MM.1S (cell line): ENCODE measurements at regions not wholly inside any gene's neighbourhood (a gene's known extent, or its start where the extent isn't known, plus 50 kb on each side); places are given as distances from the start of the nearest gene placed in this dataset.

Source experiments
- DNase-seq: peaks from one replicate; pipeline ENCODE4 v3.0.0-alpha.2; 2015
- H2AFZ ChIP-seq: fragments of 300-600 bp; sonication (generic); 2 replicates; pipeline ENCODE4 v1.6.0; 2016; ENCODE audit warnings: antibody characterized with exemption, low read length
- H3F3A ChIP-seq: fragments of 300-600 bp; sonication (generic); 2 replicates; pipeline ENCODE4 v1.6.1; 2016; ENCODE audit warnings: mild to moderate bottlenecking, antibody characterized with exemption, low read length, moderate library complexity, mixed read lengths; ENCODE audit not compliant: insufficient read depth
- H3K27ac ChIP-seq: fragments of 300-600 bp; sonication (generic); 2 replicates; pipeline ENCODE4 v1.5.1; 2016; ENCODE audit warnings: mild to moderate bottlenecking, low read length
- H3K27me3 ChIP-seq: fragments of 300-600 bp; sonication (generic); replicated peaks from 2 replicates; pipeline ENCODE4 v1.6.0; 2016; ENCODE audit warnings: low read length; ENCODE audit not compliant: insufficient read depth
- H3K36me3 ChIP-seq: fragments of 300-600 bp; sonication (generic); replicated peaks from 2 replicates; pipeline ENCODE4 v1.6.1; 2016; ENCODE audit warnings: mild to moderate bottlenecking, low read length, mixed read lengths; ENCODE audit not compliant: insufficient read depth
- H3K4me1 ChIP-seq: fragments of 300-600 bp; sonication (generic); 2 replicates; pipeline ENCODE4 v1.6.1; 2016; ENCODE audit warnings: low read length, mixed read lengths
- H3K4me2 ChIP-seq: fragments of 300-600 bp; sonication (generic); 2 replicates; pipeline ENCODE4 v1.6.0; 2016; ENCODE audit warnings: low read depth, low read length
- H3K4me3 ChIP-seq: fragments of 300-600 bp; sonication (generic); 2 replicates; pipeline ENCODE4 v1.5.1; 2016; ENCODE audit warnings: low read length, mixed read lengths
- H3K79me2 ChIP-seq: fragments of 300-600 bp; sonication (generic); 2 replicates; pipeline ENCODE4 v1.6.1; 2016; ENCODE audit warnings: mixed run types, low read length, mixed read lengths
- H3K9ac ChIP-seq: fragments of 300-600 bp; sonication (generic); 2 replicates; pipeline ENCODE4 v1.6.1; 2016; ENCODE audit warnings: low read length, mixed read lengths
- H3K9me2 ChIP-seq: fragments of 300-600 bp; sonication (generic); replicated peaks from 2 replicates; pipeline ENCODE4 v1.6.1; 2016; ENCODE audit warnings: mild to moderate bottlenecking, low read length, mixed read lengths; ENCODE audit not compliant: insufficient read depth
- H3K9me3 ChIP-seq: fragments of 300-600 bp; sonication (generic); replicated peaks from 2 replicates; pipeline ENCODE4 v1.6.1; 2016; ENCODE audit warnings: mild to moderate bottlenecking, low read length, mixed read lengths; ENCODE audit not compliant: insufficient read depth
- H4K20me1 ChIP-seq: fragments of 300-600 bp; sonication (generic); 2 replicates; pipeline ENCODE4 v1.6.1; 2016; ENCODE audit warnings: mild to moderate bottlenecking, low read length, moderate library complexity, mixed read lengths; ENCODE audit not compliant: insufficient read depth
- EZH2 ChIP-seq: fragments of 300-600 bp; sonication (generic); optimal IDR thresholded peaks from 2 replicates; pipeline ENCODE3; 2017; ENCODE audit warnings: low read depth, mild to moderate bottlenecking, antibody characterized with exemption, low read length, mixed read lengths
- EZH2phosphoT487 ChIP-seq: fragments of 300-600 bp; sonication (generic); IDR thresholded peaks from 2 replicates; pipeline ENCODE4 v1.6.1; 2018; ENCODE audit warnings: antibody characterized with exemption, low read length
- TF ChIP-seq, protein P1 (sequence below): fragments of 300-600 bp; sonication (generic); IDR thresholded peaks from 2 replicates; pipeline ENCODE4 v1.5.1; 2016; ENCODE audit warnings: antibody characterized with exemption, low read length, mixed read lengths

DNA sequence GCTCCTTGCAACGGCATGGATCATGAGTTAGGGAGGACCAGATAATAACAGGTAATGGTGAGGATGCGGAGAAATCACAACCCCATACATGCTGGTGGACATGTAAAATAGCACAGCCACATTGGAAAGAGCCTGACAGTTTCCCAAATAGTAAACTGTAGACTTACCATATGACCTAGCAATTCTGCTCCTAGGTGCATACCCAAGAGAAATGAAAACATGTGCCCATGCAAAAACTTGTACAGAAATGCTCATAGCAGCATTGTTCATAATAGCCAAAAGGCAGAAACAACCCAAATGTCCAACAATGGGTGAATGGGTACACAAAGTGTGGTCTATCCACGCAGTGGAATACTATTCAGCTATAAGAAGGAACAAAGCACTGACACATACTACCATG, 97.5 kb upstream of the VRK1 start:
- H4K20me1 ChIP-seq, result no peaks in the 10 kb centered on the region
- H3F3A ChIP-seq, result no peaks in the 10 kb centered on the region
- H3K4me1 ChIP-seq, result no peaks in the 10 kb centered on the region
- no peak overlapping the region for H3K4me3 ChIP-seq
- no peaks in the 10 kb centered on the region for H3K27me3 ChIP-seq
- H2AFZ ChIP-seq, result no peak overlapping the region
- H3K79me2 ChIP-seq, result no peaks in the 10 kb centered on the region
- no peak for DNase-seq
- H3K9me2 ChIP-seq, result no peaks in the 10 kb centered on the region
- no peak overlapping the region for H3K9ac ChIP-seq
- H3K9me3 ChIP-seq, result no peaks in the 10 kb centered on the region
- H3K27ac ChIP-seq, result no peak overlapping the region
- TF ChIP-seq EZH2phosphoT487 (no peak), EZH2 (no peak)
- TF ChIP-seq, protein P1, sequence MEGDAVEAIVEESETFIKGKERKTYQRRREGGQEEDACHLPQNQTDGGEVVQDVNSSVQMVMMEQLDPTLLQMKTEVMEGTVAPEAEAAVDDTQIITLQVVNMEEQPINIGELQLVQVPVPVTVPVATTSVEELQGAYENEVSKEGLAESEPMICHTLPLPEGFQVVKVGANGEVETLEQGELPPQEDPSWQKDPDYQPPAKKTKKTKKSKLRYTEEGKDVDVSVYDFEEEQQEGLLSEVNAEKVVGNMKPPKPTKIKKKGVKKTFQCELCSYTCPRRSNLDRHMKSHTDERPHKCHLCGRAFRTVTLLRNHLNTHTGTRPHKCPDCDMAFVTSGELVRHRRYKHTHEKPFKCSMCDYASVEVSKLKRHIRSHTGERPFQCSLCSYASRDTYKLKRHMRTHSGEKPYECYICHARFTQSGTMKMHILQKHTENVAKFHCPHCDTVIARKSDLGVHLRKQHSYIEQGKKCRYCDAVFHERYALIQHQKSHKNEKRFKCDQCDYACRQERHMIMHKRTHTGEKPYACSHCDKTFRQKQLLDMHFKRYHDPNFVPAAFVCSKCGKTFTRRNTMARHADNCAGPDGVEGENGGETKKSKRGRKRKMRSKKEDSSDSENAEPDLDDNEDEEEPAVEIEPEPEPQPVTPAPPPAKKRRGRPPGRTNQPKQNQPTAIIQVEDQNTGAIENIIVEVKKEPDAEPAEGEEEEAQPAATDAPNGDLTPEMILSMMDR, result no peak
- no peak overlapping the region for H3K4me2 ChIP-seq
- H3K36me3 ChIP-seq, result no peaks in the 10 kb centered on the region

- H3K27ac ChIP-seq, result no peak overlapping the region
- H3K36me3 ChIP-seq, result no peaks in the 10 kb centered on the region
- H2AFZ ChIP-seq, result no peak overlapping the region
These were observed 94.4 kb upstream of the VRK1 start for GRCh38 chr14:96702831-96703230.

DNA sequence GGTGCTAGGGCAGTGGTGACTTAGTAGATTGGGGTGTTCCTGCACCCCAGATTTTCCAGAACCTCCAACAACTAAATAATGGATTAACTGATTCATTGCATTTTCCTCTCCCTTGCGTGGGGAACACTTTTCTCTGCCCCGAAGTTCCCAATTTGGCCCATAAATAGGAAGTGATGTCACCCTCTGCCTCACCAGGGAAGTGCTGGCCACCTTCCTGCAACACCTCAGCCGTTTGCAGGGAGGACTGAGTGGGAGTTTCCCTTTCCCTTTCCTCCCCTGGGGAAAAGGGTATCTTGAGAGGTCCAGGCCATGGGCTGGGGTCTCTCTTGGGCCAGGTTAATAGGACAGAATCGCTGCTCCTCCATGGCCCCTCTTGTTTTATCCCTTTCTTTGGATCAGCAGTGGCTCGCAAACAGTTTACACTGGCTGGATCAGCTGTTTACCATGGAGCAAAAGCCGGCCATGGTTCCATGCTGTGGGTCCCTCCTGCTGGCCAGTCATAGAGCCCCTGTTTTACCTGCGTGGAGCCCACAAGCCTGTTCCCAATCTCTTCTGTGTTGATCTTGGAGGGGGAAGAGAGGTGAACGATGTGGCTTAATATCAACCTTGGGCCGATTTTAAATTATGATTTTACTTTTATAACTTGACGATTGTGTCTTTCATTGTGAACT, 91.6 kb upstream of the VRK1 start:
- TF ChIP-seq EZH2 (no peak), EZH2phosphoT487 (no peak)
- TF ChIP-seq, protein P1, result no peak
- Histone ChIP-seq H2AFZ (no peak overlapping the region), H3K4me3 (no peak overlapping the region), H4K20me1 (no peaks in the 10 kb centered on the region), H3K4me2 (no peak overlapping the region), H3F3A (no peaks in the 10 kb centered on the region), H3K27me3 (no peaks in the 10 kb centered on the region), H3K79me2 (no peaks in the 10 kb centered on the region), H3K27ac (no peak overlapping the region), H3K4me1 (no peaks in the 10 kb centered on the region), H3K9me3 (no peaks in the 10 kb centered on the region), H3K9me2 (no peaks in the 10 kb centered on the region), H3K9ac (no peak overlapping the region), H3K36me3 (no peaks in the 10 kb centered on the region)
- no peak for DNase-seq

More at GRCh38 chr14:96702831-96703230, 94.4 kb upstream of the VRK1 start:
- H3K9me2 ChIP-seq, result no peaks in the 10 kb centered on the region
- H3K79me2 ChIP-seq, result no peaks in the 10 kb centered on the region
- H3K4me2 ChIP-seq, result no peak overlapping the region
- no peaks in the 10 kb centered on the region for H3K27me3 ChIP-seq
- no peaks in the 10 kb centered on the region for H3F3A ChIP-seq
- no peaks in the 10 kb centered on the region for H3K4me1 ChIP-seq
- no peaks in the 10 kb centered on the region for H4K20me1 ChIP-seq
- no peak overlapping the region for H3K9ac ChIP-seq
- H3K9me3 ChIP-seq, result no peaks in the 10 kb centered on the region
- no peak for DNase-seq
- no peak for TF ChIP-seq EZH2
- TF ChIP-seq EZH2phosphoT487, result no peak
- TF ChIP-seq, protein P1, result no peak
- no peak overlapping the region for H3K4me3 ChIP-seq
